ENCODE measurements at regions not wholly inside any gene's neighbourhood (a gene's known extent, or its start where the extent isn't known, plus 50 kb on each side); places are given as distances from the start of the nearest gene placed in this dataset.

DNA sequence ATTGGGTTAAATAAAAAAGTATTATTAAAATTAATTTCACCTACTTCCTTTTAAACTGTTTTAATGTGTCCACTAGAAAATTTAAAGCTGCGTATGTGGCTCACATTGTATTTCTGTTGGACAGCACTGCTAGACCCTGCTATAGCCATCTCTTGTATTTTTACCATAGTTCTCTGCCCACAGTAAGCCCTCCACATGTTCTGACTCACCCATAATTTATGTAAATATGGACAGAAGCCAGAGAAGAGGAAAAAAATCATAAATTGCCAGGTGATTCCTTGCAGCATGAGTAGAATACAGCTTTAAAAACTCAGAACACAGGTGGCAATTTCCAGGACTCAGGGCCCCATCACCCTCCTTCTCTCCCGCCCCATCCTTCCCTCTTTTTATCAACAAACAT is 142.4 kb upstream of the MEX3C start:
- TF ChIP-seq, protein P1, sequence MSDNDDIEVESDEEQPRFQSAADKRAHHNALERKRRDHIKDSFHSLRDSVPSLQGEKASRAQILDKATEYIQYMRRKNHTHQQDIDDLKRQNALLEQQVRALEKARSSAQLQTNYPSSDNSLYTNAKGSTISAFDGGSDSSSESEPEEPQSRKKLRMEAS (IDR thresholded peaks at IDR 0.05; ENCODE audit: low read depth): no peak
- no peak for TF ChIP-seq POLR2AphosphoS5 (IDR thresholded peaks at IDR 0.05; ENCODE audit: low read depth, low read length)

Measured in SK-N-SH (cell line).